ENCODE measurements at regions not wholly inside any gene's neighbourhood (a gene's known extent, or its start where the extent isn't known, plus 50 kb on each side); places are given as distances from the start of the nearest gene placed in this dataset.

DNA sequence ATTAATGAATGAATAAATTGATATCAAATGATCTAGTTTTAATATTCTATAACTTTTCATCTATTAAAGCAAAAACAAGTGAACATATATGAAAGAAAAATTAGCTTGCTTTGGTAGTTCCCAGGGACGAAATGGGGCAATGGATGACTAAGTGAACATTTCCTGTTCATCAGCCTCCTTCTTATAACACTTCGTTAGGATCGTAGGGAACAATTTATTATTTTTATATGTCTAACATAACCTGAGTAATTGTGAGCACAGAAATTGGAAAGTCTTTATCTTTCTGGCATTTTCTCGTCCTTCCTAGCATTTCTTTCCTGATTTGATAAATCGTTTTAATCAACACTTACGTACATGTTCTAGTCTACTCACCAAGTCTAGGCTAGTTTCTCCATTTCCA, 59.1 kb upstream of the PPP1R3C start:
- H3K4me3 ChIP-seq (ENCODE audit: low read depth, low read length), result no peak overlapping the region
- TF ChIP-seq, protein P1, sequence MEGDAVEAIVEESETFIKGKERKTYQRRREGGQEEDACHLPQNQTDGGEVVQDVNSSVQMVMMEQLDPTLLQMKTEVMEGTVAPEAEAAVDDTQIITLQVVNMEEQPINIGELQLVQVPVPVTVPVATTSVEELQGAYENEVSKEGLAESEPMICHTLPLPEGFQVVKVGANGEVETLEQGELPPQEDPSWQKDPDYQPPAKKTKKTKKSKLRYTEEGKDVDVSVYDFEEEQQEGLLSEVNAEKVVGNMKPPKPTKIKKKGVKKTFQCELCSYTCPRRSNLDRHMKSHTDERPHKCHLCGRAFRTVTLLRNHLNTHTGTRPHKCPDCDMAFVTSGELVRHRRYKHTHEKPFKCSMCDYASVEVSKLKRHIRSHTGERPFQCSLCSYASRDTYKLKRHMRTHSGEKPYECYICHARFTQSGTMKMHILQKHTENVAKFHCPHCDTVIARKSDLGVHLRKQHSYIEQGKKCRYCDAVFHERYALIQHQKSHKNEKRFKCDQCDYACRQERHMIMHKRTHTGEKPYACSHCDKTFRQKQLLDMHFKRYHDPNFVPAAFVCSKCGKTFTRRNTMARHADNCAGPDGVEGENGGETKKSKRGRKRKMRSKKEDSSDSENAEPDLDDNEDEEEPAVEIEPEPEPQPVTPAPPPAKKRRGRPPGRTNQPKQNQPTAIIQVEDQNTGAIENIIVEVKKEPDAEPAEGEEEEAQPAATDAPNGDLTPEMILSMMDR (IDR thresholded peaks at IDR 0.05; ENCODE audit: insufficient read depth, low read depth, low read length, missing control alignments), result no peak
- DNase-seq (ENCODE audit: low read depth), result no peak

DNA sequence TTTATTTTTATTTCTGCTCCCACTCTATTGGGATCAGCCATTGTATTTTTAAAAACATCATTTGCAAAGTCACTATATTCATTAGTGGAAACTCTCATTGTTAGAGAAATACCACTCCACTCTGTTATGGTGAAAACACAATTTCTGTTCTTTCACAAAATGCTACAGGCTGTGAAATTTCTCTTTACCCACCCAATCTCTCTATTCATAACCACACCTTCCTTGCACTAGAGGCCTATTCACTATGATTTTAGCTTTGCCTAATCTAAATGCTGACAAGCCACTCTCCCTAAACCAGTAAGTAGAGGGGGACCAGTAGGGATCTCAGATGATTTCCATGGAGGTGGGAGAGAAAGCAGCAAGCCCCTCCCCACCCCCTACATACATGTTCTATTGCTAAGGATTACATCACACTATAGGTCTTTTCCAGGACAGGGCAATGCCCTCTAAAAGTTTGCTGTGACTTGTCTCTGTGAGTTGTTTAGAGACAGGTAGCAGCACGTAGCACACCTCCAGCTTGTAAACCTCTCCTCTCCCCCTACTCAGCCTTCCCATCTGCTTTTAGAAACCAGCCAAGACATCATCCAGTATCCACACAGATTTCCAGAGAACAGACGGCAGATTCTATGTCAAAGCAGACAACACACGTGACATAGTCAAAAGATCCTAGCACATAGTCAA, 58.3 kb upstream of the PPP1R3C start:
- TF ChIP-seq, protein P1 (IDR thresholded peaks at IDR 0.05; ENCODE audit: insufficient read depth, low read depth, low read length, missing control alignments), result no peak
- no peak overlapping the region for H3K4me3 ChIP-seq (ENCODE audit: low read depth, low read length)
- no peak for DNase-seq (ENCODE audit: low read depth)

DNA sequence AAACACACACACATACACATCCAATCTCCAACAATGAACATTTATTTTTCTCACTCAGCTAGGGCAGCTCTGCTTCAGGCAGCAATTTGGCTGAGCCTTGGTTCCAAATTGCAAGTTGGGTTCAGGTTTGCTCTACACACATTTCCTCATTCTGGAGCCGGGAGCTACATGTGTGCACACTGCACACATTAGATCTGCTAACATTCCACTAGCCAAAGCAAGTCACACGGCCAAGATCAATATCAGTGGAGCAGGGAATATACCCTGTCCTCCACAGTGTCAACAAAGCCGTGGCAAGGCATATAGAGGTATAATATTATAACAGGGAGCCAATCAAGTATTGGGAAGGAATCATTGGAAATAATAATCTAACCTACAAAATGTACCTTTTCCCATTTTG, 57.5 kb upstream of the PPP1R3C start:
- TF ChIP-seq, protein P1 (IDR thresholded peaks at IDR 0.05; ENCODE audit: insufficient read depth, low read depth, low read length, missing control alignments), result no peak
- H3K4me3 ChIP-seq (ENCODE audit: low read depth, low read length), result no peak overlapping the region
- DNase-seq (ENCODE audit: low read depth), result no peak

DNA sequence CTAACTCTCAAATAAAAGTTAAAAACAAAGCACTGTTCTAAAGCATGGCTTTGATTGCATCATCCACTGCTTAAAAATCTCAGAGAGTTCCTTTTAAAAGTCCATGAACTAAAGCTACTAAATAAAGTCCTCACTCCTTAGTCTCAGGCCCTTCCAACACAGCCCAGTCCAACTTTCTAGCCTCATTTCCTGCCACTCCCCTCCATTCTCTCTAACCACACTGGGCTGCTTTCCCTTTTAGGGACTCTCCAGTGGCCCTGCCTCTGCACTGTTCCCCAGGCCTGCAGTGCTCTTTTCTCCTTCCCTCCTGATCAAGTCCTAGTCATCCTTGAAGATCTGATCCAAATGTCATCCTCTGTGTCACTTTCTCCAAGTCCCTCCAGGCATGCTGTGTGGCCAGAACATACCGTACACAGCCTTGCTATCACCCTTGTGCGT, 56.9 kb upstream of the PPP1R3C start:
- TF ChIP-seq, protein P1 (IDR thresholded peaks at IDR 0.05; ENCODE audit: insufficient read depth, low read depth, low read length, missing control alignments), result no peak
- DNase-seq (ENCODE audit: low read depth), result no peak

DNA sequence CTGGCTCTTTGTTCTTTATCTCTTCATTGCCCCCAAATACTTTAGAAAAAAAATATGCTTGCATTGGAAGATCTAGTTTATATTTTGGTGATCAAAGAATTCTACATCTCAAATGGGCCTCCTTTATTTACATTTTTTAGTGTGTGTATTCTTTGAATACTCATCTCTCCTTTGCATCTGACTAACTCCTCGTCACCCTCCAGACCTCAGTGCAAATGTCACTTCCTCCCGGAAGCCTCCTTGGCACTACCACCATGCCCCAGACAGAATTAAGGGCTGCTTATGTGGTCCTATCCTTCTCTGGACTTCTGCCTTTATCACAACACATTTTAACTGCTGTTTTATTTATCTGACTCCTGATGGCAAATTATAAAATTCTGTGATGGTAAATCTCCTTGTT, 52.0 kb upstream of the PPP1R3C start:
- TF ChIP-seq, protein P1 (IDR thresholded peaks at IDR 0.05; ENCODE audit: insufficient read depth, low read depth, low read length, missing control alignments), result no peak
- no peak for DNase-seq (ENCODE audit: low read depth)

More for the DNA sequence above, 56.9 kb upstream of the PPP1R3C start:
- no peak overlapping the region for H3K4me3 ChIP-seq (ENCODE audit: low read depth, low read length)

DNA sequence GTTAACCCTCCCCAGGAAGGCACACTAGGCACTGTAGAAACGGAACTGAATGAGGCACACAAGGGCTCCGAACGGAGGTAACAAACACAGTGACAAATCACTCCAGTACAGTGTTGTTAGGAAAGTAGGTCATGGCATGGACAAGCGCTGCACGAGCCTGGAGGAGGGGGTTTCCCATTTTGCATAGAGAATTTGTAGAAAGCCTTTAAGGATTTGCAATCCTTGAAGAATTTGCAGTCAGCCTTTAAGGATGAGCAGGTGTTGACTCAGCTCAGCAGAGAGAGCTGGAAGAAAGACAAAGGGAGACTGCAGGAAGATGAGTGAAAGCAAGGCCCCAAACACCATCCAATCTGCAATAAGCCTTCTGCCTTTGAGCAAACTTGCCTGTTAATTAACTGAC, 51.1 kb upstream of the PPP1R3C start:
- no peak for DNase-seq (ENCODE audit: low read depth)
- H3K4me3 ChIP-seq (ENCODE audit: low read depth, low read length), result no peak overlapping the region
- TF ChIP-seq, protein P1 (IDR thresholded peaks at IDR 0.05; ENCODE audit: insufficient read depth, low read depth, low read length, missing control alignments), result no peak

More for the DNA sequence above, 52.0 kb upstream of the PPP1R3C start:
- H3K4me3 ChIP-seq (ENCODE audit: low read depth, low read length), result no peak overlapping the region

DNA sequence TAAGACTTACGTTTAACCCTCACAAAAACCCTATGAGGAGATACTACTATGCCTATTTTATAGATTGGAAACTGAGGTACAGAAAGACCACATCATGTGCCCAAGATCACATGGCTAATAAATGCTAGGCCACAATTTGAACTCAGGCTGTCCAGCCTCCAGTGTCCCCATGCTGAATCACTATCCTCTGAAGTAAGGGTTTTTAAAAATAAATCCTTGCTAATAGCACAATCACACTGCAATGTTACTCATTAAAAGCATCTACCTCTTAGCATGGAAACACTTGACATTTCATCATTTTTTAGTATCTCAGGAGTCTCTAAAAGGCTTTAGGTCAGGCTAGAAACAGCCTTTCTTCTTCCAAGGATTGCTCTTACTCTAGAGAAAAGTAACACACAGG, 50.0 kb upstream of the PPP1R3C start:
- H3K4me3 ChIP-seq (ENCODE audit: low read depth, low read length), result no peak overlapping the region
- no peak for DNase-seq (ENCODE audit: low read depth)
- TF ChIP-seq, protein P1 (IDR thresholded peaks at IDR 0.05; ENCODE audit: insufficient read depth, low read depth, low read length, missing control alignments), result no peak

All from GM12865 (cell line).